GM19239 (cell line): ENCODE measurements at regions not wholly inside any gene's neighbourhood (a gene's known extent, or its start where the extent isn't known, plus 50 kb on each side); places are given as distances from the start of the nearest gene placed in this dataset.
"Not testable (repeated sequence)": the region's sequence is repeated elsewhere in the genome, so short reads cannot be mapped to it uniquely, and the experiment has no call there.

ENCODE experiments used
- DNase-seq: peaks from one replicate; pipeline ENCODE4 v3.0.0; 2011; ENCODE audit warnings: low spot score; ENCODE audit not compliant: insufficient read length
- FAIRE-seq: peaks from 2 replicates; lab custom pipeline; 2011; peaks lifted over from hg19 to GRCh38; lab: Jason Lieb, UNC

DNA sequence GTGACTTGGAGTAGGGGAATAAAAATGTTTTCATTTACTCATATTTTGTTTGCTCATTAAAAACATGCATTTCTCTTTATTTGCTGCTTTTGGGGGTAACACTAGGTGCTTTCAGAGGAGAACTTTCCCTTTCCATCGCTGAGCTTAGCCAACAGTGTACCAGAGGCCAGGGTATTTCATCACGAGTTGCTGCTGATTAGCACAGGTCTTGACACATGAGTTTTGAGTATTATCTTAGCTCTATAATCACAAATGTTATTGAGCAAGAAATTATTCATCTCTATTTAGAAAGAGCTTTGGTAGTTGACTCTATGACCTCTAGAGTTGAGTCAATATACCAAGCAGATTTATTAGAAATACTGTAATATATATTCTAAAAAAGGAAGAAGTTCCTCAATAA is 375.9 kb downstream of the NXPH1 start:
- no peak for FAIRE-seq

DNA sequence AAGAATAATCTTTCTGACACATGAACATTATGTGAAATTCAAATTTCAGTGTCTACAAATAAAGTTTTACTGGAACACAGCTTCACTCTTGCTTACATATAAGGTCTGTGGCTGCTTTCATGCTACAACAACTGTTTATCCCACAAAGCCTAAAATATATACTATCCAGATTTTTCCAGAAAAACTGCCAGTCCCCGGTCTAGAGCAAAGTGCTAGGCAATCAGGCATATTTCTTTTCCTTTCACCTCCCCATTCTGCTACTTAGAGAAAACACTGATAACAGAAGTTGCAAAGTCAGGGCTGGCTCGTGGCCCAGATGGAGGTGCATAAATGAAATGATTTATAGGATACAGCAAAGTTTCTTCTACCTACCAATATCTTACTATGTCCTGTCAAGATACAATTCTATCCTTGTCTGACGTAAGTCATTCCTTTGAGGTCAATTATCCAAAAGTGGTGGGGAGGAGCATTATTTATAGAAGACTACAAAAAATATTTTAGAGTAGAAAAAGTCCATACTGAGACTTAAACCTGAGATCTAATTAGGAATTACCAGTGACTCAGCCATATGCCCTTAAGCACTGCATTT is 384.1 kb downstream of the NXPH1 start:
- DNase-seq = no peak
- no peak for FAIRE-seq

More for the DNA sequence above, 375.9 kb downstream of the NXPH1 start:
- no peak for DNase-seq

- DNase-seq = no peak
- FAIRE-seq = no peak
These were observed 385.0 kb downstream of the NXPH1 start for GRCh38 chr7:8818406-8818805.

DNA sequence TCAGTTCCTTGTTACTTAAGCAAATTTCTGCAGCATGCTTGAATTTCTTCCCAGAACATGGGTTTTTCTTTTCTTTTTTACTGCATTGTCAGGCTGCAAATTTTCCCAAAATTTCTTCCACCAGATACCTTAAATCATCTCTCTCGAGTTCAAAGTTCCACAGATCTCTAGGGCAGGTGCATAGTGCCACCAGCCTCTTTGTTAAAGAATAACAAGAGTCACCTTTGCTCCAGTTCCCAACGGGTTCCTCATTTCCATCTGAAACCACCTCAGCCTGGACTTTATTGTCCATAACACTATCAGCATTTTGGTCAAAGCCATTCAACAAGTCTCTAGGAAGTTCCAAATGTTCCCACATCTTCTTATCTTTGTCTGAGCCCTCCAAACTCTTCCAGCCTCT is 389.2 kb downstream of the NXPH1 start:
- no peak for FAIRE-seq

GRCh38 chr7:8823486-8823885 is 390.1 kb downstream of the NXPH1 start:
- no peak for FAIRE-seq
- DNase-seq = no peak

More for the DNA sequence above, 389.2 kb downstream of the NXPH1 start:
- DNase-seq = no peak

GRCh38 chr7:8827329-8827728 is 393.9 kb downstream of the NXPH1 start:
- FAIRE-seq (no peak), DNase-seq (no peak)

DNA sequence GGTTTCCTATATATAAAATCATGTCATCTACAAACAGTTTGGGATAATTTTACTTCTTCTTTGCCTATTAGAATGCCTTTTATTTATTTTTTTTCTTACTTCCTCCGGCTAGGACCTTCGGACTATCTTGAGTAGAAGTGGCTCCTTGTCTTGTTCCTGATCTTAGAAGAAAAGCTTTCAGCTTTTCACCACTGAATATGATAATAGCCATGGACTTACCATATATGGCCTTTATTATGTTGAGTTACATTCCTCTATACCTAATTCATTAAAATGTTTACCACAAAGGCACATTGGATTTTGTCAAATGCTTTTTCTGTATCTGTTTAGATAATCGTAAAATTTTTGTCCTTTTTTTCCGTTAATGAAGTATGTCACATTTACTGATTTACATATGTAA is 395.7 kb downstream of the NXPH1 start:
- DNase-seq (no peak), FAIRE-seq (no peak)

- DNase-seq (no peak), FAIRE-seq (no peak)
These were observed 398.0 kb downstream of the NXPH1 start for GRCh38 chr7:8831376-8831775.

GRCh38 chr7:8833355-8833754 is 399.9 kb downstream of the NXPH1 start:
- DNase-seq (no peak), FAIRE-seq (no peak)

- DNase-seq (no peak), FAIRE-seq (no peak)
These were observed 407.8 kb downstream of the NXPH1 start for GRCh38 chr7:8841171-8841570.

GRCh38 chr7:8871716-8872115 is 438.3 kb downstream of the NXPH1 start:
- DNase-seq (no peak), FAIRE-seq (no peak)

DNA sequence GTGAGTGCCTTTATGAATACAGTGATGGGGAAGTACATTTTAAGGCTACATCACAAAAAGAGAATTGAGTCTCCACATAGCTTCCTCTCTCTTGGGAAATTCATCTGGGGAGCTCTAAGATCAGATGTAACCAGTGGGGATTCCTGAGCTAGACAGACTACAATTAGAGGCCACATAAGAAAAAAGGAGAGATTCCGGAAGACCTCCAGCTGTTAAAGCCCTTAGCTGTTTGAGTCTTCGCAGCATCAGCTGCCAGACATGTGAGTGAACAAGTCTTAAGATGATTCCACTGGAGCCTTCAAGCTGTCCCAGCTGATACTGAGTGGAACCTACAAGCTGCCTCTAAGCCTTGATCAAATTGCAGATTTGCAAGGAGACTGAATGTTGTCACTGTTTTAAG is 448.5 kb downstream of the NXPH1 start:
- no peak for FAIRE-seq
- DNase-seq = no peak

DNA sequence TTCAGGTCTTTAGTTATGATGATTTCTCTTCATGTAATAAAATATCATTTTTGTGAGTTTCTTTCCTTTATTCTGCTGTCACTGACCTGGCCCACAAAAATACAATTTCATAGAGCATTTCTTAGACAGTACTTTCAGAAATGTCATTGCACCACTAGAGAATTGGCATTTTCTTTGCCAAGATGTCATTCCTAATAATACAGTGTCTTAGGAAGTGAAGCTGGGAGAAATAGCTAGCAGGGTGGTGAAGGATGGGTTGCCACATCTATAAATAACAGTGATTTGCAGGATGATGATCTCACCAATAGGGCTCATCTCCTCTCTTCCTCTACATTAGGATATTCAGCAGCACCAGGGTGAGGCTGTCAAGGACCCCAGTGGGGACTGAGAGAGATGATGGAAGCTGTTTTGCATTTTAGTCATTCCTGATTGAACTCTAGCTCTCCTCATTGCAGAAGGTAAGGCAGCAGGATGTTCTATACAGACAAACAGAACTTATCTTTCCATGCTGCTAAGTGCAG is 452.1 kb downstream of the NXPH1 start:
- no peak for FAIRE-seq
- no peak for DNase-seq

DNA sequence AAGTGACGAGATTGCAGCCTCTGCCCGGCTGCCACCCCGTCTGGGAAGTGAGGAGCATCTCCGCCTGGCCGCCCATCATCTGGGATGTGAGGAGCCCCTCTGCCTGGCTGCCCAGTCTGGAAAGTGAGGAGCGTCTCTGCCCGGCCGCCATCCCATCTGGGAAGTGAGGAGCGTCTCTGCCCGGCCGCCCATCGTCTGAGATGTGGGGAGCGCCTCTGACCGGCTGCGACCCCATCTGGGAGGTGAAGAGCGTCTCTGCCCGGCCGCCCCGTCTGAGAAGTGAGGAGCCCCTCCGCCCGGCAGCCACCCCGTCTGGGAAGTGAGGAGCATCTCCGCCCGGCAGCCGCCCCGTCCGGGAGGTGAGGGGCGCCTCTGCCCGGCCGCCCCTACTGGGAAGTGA is 456.9 kb downstream of the NXPH1 start:
- FAIRE-seq = not testable (repeated sequence)

DNA sequence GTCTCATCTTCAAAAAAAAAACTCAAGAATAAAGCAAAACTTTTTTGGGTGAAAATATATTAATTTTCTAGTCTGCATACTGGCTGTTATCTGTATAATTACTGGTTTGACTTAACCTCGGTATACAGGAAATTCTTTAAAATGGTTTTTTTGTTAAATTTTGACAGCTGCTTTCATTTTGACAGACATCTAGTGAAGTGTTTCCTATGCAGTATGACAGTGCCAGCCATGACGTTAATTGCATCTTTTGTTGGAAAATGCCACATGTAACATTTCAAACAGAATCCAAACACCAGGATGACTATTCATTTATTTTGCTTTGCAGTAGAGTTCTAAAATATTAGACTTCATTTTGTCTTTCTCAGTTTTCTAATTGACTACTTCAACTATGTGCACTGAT is 460.4 kb downstream of the NXPH1 start:
- DNase-seq = no peak
- no peak for FAIRE-seq

More for the DNA sequence above, 456.9 kb downstream of the NXPH1 start:
- DNase-seq = not testable (repeated sequence)

GRCh38 chr7:8906396-8907075 is 473.1 kb downstream of the NXPH1 start:
- FAIRE-seq (no peak), DNase-seq (no peak)

DNA sequence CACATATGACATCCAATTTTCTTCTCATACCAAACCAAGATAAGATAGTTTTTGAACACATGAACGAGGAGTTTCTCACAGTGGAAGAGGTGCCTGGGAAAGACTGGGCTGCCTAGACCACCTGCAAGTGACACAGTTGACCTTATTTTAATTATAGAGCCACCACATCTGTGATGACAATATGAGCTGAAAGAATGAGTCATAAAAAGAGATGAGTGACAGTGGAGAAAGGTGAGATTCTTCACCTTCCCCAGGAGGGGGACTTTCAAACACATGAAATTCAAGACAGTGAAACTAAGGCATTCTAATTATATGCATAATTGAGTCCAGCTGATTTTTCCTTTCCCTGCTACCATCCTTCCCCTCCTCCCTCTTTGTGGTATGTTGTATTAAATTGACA is 475.5 kb downstream of the NXPH1 start:
- FAIRE-seq (no peak), DNase-seq (no peak)

DNA sequence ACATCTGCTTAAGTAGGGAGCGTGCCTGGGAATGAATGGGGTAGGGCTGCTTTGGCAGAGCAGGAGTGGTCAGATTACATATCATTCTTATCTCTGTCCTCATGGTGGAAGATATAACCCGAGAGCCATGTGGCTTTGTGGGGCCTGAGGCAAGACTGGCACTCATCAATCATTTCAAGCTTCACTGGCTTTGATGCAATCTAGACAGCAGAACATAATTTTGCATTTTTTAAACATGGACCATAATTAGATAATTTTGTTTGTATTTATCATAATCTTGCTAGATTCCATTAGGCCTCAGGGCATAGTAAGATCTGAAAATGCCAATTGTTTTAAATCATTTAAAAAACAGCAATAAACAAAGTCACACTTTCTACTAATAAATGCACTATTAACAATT is 480.3 kb downstream of the NXPH1 start:
- FAIRE-seq (no peak), DNase-seq (no peak)

DNA sequence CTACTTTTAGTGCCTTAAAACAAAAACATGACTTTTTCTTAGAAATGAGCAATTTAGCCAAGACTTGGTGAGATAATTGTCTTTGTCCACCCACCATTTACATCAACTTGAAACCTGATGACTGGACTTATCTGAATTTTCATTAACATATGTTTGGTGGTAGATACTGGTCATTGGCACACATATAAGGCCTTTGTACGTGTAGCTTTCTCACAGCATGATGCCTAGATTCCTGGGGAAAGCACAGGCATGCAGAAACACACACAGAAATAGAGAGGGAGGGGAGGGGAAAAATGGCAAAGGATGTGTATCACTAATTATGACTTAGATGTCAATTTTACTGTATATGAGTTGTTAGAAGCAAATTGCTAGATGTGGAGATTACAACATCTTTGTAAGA is 488.4 kb downstream of the NXPH1 start:
- FAIRE-seq (no peak), DNase-seq (no peak)

DNA sequence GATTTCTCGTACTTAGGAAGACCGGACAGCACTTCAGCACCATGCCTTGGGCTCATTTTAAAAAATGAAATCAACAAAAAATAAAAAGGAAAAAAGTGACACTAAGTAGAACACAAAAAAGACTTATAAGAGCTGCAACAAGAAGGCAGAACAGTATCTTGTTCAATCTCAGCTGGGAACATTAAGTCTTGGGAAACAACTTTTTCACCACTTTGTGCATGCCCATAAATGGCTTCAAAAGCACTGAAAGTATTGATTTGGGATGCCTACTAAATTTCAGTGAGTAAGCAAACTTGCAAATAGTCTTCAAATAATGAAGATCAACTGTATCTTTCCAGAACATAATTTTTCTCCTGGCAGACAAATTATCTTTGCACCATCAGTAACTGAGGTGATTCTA is 489.3 kb downstream of the NXPH1 start:
- no peak for FAIRE-seq

DNA sequence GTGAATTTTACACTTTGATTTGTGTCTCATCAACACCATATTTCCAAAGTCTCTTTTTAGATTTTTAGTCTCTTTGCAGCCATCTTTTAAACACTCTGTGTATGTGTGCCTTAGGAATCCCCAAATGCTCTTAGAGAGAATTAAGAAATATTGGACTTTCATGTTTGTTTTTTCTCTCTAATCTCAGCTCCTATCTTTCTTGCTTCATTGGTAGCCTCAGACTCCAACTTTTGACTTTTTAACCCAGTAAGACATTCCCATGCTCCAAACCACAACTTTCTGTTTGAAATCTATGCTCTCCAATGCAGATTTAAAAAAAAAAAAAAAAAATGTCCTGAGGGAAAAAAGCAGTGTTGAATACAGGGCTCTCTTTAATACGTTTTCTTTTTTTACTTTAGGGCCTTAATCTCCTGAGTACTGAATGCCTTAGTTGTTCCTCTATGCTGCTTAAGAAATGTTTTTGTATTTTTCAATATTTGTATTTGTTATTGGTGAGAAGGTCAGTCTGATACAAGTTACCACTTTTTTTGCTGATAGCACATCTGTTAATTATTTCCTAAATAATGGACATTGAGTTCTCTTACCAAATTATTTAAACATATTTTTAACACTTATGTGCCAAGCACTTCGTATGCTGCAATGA is 489.9 kb downstream of the NXPH1 start:
- DNase-seq = no peak
- FAIRE-seq = no peak

More for the DNA sequence above, 489.3 kb downstream of the NXPH1 start:
- DNase-seq = no peak
